HAP-1 (cell line): ENCODE measurements at regions not wholly inside any gene's neighbourhood (a gene's known extent, or its start where the extent isn't known, plus 50 kb on each side); places are given as distances from the start of the nearest gene placed in this dataset.

ENCODE experiments used
- DNase-seq, 2 experiments: peaks; one replicate each; pipeline ENCODE4 v3.0.0-alpha.2; 2016 to 2020; ENCODE audit warnings: low spot score in 2 of 2
- H3K27me3 ChIP-seq: fragments of 250-450 bp; sonication (Bioruptor Pico); 2 replicates; pipeline ENCODE4 v1.5.1; 2020; ENCODE audit warnings: low read depth, mild to moderate bottlenecking, moderate library complexity
- H3K36me3 ChIP-seq: fragments of 250-450 bp; sonication (Bioruptor Pico); replicated peaks from 2 replicates; pipeline ENCODE4 v1.5.1; 2020; ENCODE audit warnings: mild to moderate bottlenecking
- H3K4me1 ChIP-seq: fragments of 250-450 bp; sonication (Bioruptor Pico); 2 replicates; pipeline ENCODE4 v1.5.1; 2020; ENCODE audit warnings: mild to moderate bottlenecking
- H3K4me3 ChIP-seq: fragments of 250-450 bp; sonication (Bioruptor Pico); 2 replicates; pipeline ENCODE4 v1.5.1; 2020; ENCODE audit warnings: mild to moderate bottlenecking, moderate library complexity
- H3K9me3 ChIP-seq: fragments of 250-450 bp; sonication (Bioruptor Pico); 2 replicates; pipeline ENCODE4 v1.5.1; 2020; ENCODE audit warnings: mild to moderate bottlenecking, moderate library complexity
- in situ Hi-C: fragments of 300-500 bp; cut with MboI; formaldehyde crosslinking; loops from 3 replicates; pipeline ENCODE4 v1.14.3; 2020; ENCODE audit warnings: low sequenced_read_pairs, inconsistent platforms, mixed read lengths

DNA sequence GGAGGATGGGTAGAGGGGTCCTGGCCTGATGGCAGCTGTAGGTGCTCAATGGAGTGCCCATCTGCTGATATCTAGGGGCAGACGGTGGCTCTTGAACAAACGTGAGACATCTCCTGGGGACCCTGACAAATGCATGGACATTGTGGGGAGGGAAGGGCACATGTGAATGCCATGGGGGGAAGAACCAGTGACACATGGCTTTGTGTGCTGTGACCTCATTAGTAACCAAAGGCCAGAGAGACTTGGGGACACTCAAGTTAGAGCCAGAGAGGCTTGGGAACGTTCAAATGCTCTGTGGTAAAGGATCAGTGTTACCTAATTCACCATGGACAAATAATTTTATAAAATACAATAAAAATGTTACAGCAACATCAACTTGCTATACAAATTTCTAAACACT, 151.8 kb downstream of the ESM1 start:
- H3K4me3 ChIP-seq, result no peak overlapping the region
- no peaks in the 10 kb centered on the region for H3K9me3 ChIP-seq
- no peaks in the 10 kb centered on the region for H3K36me3 ChIP-seq
- no peak for DNase-seq
- in situ Hi-C loops, result no loop called here
- no peaks in the 10 kb centered on the region for H3K27me3 ChIP-seq
- H3K4me1 ChIP-seq, result no peaks in the 10 kb centered on the region

DNA sequence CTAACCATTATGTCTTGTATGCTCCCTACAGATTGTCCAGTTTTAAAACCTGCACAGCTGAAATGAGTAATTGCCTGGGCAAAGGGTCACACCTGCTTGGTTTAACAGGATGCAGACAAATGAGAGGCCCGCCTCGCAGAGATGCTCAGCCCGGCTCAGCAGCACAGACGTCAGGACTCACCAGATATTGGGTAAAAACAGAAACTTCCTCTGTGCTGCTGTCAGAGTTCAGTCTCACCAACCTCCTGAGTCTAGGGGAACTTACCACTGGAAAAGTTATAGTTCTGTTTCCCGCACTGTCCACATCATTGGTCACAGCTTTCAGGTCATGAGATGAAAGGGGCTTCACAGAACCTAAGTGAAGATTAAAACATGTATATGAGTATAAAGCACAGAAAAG, 152.5 kb downstream of the ESM1 start:
- Histone ChIP-seq H3K27me3 (no peaks in the 10 kb centered on the region), H3K9me3 (no peaks in the 10 kb centered on the region), H3K4me3 (no peak overlapping the region), H3K36me3 (no peaks in the 10 kb centered on the region), H3K4me1 (no peaks in the 10 kb centered on the region)
- no peak for DNase-seq
- in situ Hi-C loops, result no loop called here

DNA sequence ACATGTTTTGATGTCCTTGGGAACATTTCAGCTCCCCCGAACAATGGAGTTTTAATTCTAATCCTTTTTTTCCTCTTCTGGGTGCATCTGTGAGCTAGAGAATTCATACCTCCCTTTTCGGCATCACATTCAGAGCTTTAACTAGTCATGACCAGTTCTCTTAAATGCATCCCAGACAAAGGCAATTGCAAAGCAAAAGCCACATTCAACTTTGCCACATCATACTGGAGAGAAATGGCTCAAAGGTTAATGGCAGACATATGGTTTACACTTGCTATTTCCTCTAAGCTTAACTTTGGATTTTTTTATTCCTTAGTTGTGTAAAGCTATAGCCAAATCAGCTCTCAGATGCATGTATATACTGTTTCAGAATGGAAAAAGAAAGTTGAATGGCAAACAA, 153.3 kb downstream of the ESM1 start:
- no peaks in the 10 kb centered on the region for H3K36me3 ChIP-seq
- H3K9me3 ChIP-seq, result no peaks in the 10 kb centered on the region
- no peaks in the 10 kb centered on the region for H3K27me3 ChIP-seq
- H3K4me1 ChIP-seq, result no peaks in the 10 kb centered on the region
- in situ Hi-C loops, result no loop called here
- DNase-seq, result no peak
- no peak overlapping the region for H3K4me3 ChIP-seq

DNA sequence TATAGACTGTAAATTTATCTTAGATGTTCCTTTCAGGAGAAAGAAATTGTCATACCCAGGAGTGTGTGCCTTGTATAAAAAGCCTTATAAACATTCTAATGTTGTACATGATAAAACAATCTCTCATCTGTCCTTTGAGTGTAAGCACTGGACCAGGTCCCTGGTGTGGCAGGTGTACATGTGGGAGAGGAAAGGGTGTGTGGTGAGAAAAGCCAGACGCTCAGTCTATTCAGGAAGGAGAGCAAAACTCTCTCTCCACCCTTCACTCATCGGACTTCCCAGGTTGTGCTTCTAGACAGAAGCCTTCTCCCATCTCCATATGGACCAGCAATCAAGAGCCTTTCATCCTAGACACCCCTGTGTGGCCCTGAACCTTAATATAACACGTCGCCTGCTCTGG, 154.2 kb downstream of the ESM1 start:
- H3K27me3 ChIP-seq, result no peaks in the 10 kb centered on the region
- no peak for DNase-seq
- in situ Hi-C loops, result no loop called here
- no peaks in the 10 kb centered on the region for H3K9me3 ChIP-seq
- H3K4me1 ChIP-seq, result no peaks in the 10 kb centered on the region
- H3K36me3 ChIP-seq, result no peaks in the 10 kb centered on the region
- no peak overlapping the region for H3K4me3 ChIP-seq

DNA sequence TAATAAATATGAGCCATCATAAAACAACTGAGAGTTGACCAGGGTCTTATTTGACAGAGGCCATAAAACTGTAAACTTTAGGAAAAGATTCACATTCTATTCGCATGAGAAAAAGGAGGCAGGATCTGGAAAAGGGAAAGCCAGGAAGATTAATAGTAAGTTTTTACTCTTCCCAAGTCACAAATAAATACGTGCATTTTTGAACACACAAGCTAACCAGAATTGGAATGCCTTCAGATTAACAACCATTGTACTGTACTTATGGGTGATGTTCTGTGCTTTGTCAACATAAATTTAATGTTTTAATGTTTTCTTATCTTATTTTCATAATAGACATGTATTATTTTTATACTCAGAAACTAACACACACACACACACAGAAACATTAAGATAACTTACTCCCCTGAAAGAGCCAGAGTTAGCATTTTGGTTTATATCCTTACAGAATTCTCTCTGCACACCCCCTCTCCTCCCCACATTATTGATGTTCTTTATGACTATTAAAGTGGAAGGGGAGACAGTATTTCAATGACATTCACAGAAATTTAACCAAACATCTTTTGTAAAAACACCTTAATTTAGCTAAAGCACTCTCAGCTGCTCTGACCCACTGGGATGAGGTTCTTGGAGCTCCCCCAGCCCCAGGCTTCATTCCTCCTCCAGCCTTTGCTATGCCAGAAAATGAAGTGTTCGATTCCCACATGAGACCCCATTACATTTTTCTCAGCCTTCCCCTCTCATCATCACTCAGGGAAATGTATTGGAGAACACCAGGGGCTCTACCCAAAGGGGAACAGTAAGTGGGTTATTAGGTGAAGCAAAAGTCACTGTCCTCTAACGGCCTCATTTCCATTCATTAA, 155.5 kb downstream of the ESM1 start:
- in situ Hi-C loops, result no loop called here
- Histone ChIP-seq H3K4me1 (no peaks in the 10 kb centered on the region), H3K36me3 (no peaks in the 10 kb centered on the region), H3K4me3 (no peak overlapping the region), H3K27me3 (no peaks in the 10 kb centered on the region), H3K9me3 (no peaks in the 10 kb centered on the region)
- no peak for DNase-seq

DNA sequence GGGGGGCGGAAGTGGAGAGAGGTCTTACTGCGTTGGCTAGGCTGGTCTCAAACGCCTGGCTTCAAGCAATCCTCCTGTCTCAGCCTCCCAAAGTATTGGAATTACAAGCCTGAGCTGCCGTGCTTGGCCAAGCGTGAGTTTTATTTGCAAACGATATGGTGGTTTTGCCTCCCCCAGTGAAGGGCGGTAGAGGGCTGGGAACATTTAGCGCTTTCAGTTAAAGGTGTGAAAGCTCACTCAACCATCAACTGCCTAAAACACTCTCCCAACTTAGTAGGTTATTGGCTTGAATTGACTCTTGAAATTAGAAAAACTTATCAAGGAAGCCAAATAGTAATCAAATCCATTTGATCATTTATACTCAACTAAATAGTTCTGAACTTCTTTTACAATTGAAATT, 156.3 kb downstream of the ESM1 start:
- Histone ChIP-seq H3K36me3 (no peaks in the 10 kb centered on the region), H3K9me3 (no peaks in the 10 kb centered on the region), H3K4me3 (no peak overlapping the region), H3K27me3 (no peaks in the 10 kb centered on the region), H3K4me1 (no peaks in the 10 kb centered on the region)
- in situ Hi-C loops, result no loop called here
- DNase-seq, result no peak

DNA sequence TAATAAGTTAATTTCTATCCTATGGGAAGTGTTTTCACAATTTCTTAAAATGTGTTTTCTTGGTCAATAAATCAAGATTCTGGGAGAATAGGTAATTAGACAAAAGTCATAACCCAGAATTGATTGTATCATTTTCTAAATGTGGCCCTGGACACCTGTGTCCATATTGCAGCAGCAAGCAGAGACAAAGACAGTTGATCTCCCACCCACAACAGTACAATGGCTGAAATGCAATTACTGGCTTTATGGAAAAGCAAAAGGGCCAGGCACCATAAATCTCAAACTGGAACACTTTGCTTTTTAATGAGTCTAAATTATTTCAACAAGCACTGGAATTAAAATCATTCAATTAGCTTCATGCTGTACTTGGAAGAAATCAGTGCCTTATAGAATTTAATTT, 157.2 kb downstream of the ESM1 start:
- no peaks in the 10 kb centered on the region for H3K36me3 ChIP-seq
- no peak for DNase-seq
- no peaks in the 10 kb centered on the region for H3K4me1 ChIP-seq
- in situ Hi-C loops, result no loop called here
- H3K9me3 ChIP-seq, result no peaks in the 10 kb centered on the region
- H3K27me3 ChIP-seq, result no peaks in the 10 kb centered on the region
- no peak overlapping the region for H3K4me3 ChIP-seq

DNA sequence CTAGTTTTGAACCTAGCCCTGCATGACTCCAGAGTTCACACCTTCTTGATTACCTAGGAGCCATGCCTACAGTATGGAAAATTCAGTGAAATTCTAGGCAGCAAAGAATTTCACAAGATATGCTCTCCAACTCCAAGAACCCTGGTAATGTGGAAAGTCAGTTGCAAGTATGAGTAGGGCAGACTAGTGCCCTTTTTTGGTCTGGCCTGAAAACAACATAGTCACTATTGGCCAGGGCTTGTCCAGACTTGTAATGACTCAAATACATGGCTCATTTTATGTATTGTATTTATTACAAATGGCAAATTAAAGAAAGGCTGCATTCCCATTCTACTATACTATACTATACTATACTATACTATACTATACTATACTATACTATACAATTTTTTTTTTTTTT, 160.4 kb downstream of the ESM1 start:
- Histone ChIP-seq H3K36me3 (no peaks in the 10 kb centered on the region), H3K4me3 (no peak overlapping the region), H3K4me1 (no peaks in the 10 kb centered on the region), H3K9me3 (no peaks in the 10 kb centered on the region), H3K27me3 (no peaks in the 10 kb centered on the region)
- in situ Hi-C loops, result no loop called here
- DNase-seq, result no peak

DNA sequence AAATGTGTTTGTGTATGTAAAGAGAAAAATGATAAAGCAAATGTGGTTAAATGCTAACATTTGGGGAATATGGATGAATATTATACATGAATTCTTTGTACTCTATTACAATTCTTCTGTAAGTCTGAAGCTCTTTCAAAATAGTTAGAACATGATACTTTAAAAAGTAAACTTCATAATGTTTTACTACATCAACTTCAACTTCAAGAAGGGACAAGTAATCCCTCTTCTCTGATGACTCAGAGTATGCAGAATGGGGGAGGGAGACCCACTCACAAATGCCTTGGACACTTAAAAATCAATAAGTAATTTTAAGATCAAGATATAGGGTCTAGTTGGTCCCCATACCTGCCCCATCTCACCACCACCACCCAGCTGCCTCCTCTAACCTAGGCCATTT, 162.4 kb downstream of the ESM1 start:
- Histone ChIP-seq H3K9me3 (no peaks in the 10 kb centered on the region), H3K36me3 (no peaks in the 10 kb centered on the region), H3K4me1 (no peaks in the 10 kb centered on the region), H3K4me3 (no peak overlapping the region), H3K27me3 (no peaks in the 10 kb centered on the region)
- in situ Hi-C loops, result no loop called here
- DNase-seq, result no peak

DNA sequence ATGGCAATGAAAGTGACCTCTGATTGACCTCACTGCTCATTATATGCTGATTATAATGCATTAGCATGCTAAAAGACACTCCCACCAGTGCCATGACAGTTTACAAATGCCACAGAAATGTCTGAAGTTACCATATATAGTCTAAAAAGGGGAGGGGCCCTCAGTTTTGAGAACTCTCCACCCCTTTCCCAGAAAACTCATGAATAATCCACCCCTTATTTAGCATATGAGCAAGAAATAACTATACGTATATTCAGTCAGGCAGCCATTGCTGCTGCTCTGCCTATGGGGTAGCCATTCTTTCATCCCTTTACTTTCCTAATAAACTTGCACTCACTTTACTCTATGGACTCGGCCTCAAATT, 163.1 kb downstream of the ESM1 start:
- Histone ChIP-seq H3K4me3 (no peak overlapping the region), H3K9me3 (no peaks in the 10 kb centered on the region), H3K36me3 (no peaks in the 10 kb centered on the region), H3K27me3 (no peaks in the 10 kb centered on the region), H3K4me1 (no peaks in the 10 kb centered on the region)
- DNase-seq, result no peak
- in situ Hi-C loops, result no loop called here

DNA sequence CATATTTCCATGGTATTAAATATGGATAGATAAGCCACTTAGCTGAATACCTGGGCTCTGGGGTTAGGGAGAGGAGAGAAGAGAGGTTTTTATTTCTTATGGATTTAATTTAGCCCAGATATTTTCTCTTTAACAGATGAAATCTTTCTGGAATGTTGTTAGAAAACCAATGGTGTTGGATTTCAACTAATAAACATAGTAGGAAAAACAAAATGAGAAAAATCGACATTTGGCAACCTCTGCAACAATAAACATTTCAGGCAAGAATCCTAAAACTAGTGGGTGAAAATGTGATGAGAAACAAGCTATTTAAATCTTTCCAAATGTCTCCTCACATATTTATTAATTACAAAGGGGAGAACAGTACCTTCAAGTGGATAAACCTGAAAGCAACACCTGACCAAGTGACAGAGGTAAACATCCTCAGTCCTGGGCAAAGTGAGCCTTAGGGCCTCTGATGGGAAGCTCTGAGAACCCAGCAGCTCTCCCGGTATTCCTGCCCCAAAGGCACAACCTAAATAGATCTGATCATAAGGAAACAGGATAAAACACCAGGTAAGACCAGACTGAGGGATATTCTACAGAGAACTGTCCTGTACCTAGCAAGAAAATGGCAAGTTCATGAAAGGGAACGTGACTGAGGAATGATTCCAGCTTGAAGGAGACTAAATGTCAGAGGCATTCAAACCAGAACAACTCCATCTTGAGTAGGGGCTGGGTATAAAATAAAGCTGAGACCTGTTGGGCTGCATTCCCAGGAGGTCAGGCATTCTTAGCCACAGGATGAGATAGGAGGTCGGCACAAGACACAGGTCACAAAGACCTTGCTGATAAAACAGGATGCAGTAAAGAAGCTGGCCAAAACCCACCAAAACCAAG, 163.7 kb downstream of the ESM1 start:
- no peaks in the 10 kb centered on the region for H3K27me3 ChIP-seq
- H3K36me3 ChIP-seq, result no peaks in the 10 kb centered on the region
- H3K4me3 ChIP-seq, result no peak overlapping the region
- DNase-seq, result no peak
- in situ Hi-C loops, result no loop called here
- no peaks in the 10 kb centered on the region for H3K4me1 ChIP-seq
- no peaks in the 10 kb centered on the region for H3K9me3 ChIP-seq

DNA sequence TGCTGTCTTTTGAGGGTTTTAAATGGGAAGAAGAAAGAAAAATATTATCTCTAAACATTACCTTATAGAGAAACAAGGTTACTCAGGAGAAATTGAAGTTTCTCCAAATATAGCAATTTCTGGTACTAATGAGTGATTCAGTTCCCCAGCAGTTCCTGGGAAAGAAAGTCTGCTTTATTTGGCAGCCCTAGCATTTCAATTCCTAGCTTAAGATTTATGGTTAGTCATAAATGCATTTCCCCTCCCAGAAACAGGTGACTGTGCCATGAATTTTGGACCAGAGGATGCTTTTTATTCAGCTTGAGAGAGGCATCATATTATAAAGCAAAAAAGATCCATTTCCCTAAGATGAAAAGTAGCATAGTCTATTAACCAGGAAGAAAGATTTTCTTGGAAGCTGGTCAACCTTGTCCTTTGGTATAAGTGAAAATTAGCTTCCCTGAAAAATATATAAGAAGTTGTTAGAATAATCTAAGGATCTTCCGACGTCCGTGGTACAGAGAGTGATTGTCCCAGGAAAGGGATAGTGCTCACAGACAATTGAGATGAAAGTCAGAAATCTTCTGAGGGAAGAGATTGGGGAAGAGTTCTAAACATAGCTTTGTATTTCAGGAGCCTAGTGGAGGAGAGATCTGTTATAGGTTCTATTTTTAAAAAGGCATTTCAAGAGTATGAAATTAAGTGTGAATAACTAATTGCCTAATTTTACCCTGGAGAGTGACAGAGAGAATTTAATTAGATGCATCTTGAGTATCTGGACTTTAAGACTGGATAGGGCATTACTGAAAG, 164.9 kb downstream of the ESM1 start:
- in situ Hi-C loops, result no loop called here
- no peak for DNase-seq
- Histone ChIP-seq H3K9me3 (no peaks in the 10 kb centered on the region), H3K4me1 (no peaks in the 10 kb centered on the region), H3K4me3 (no peak overlapping the region), H3K27me3 (no peaks in the 10 kb centered on the region), H3K36me3 (no peaks in the 10 kb centered on the region)

DNA sequence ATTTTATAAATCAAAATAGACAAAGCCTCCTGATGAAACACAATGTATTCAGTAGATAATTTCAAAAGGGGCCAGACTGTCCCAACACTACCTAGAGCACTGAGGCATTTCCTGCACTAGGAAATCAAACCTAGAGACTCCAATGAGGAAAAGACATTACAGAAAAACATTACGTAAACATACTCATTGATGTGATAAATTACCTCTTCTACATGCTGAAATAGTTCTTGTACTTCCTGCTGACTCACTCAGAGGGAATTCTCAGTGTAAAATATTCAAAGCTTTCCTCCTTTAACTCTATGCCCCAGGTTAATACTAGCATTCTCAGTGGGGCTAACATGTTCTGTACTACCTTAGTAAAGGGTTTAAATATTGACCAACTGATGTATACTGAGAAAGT, 178.0 kb downstream of the ESM1 start:
- no peak overlapping the region for H3K4me3 ChIP-seq
- in situ Hi-C loops, result no loop called here
- no peaks in the 10 kb centered on the region for H3K4me1 ChIP-seq
- no peaks in the 10 kb centered on the region for H3K36me3 ChIP-seq
- H3K27me3 ChIP-seq, result no peaks in the 10 kb centered on the region
- no peaks in the 10 kb centered on the region for H3K9me3 ChIP-seq
- no peak for DNase-seq

DNA sequence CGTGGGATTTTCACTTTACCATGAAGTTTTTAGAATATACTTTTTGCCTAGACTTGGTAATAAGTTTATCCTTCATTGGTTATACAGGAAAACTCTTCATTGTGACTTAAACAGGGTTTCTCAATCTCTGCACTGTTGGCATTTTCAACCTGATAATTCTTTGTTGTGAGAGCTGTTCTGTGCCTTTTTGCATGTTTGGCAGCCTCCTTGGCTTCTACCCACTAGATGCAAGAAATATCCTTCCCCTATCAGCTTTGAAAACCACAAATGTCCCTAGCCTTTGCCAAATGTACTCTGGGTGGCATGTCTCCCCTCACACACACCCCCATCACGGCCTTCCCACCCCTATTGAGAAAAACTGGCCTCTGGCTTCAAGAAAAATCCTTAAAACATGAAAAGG, 180.9 kb downstream of the ESM1 start:
- in situ Hi-C loops, result no loop called here
- no peaks in the 10 kb centered on the region for H3K4me1 ChIP-seq
- no peak overlapping the region for H3K4me3 ChIP-seq
- no peaks in the 10 kb centered on the region for H3K9me3 ChIP-seq
- no peaks in the 10 kb centered on the region for H3K27me3 ChIP-seq
- H3K36me3 ChIP-seq, result no peaks in the 10 kb centered on the region
- DNase-seq, result no peak
